B cell (primary cell): ENCODE measurements at regions not wholly inside any gene's neighbourhood (a gene's known extent, or its start where the extent isn't known, plus 50 kb on each side); places are given as distances from the start of the nearest gene placed in this dataset.

Experiments
- EZH2 ChIP-seq: IDR thresholded peaks from 2 replicates; pipeline ENCODE4 v1.6.1; 2012; ENCODE audit warnings: borderline replicate concordance, low read depth, mild to moderate bottlenecking, moderate library complexity, low read length; ENCODE audit not compliant: insufficient read depth, poor library complexity, severe bottlenecking
- TF ChIP-seq, protein P1 (sequence below): fragments of 200-600 bp; IDR thresholded peaks from one replicate; pipeline ENCODE4 v1.8.0; 2022; ENCODE audit warnings: antibody characterized with exemption, mild to moderate bottlenecking

DNA sequence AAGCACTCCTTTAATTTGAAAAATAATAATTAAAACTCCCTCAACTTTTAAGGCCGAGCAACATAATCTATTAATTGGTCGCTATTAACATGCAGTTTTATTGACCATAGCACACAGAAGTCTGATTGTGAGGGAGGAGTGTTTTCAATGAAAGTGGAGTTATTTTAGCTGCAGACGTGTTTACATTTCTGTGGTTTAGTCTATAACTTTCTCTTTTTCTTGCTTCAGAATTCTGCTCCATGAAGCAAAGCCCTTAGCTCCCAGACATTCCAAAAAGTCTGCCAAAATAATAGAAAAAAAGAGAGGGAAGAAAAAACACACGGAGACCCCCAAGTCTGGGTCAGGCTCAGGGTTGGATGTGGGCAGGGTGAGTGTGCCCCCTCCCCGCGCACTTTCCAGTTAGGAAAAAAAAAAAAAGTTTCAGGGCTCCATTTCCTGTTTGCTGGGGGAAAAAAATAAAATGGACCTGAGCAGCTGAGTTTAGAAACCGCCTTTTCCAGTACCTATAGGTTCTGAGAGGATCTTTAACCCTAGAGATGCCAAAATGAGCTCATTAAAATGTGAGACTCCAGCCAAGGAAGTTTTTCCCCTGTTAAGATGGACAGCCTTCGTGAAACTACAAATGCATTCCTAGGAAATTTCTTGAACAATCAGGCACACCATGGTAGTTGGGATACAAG lies 143.7 kb upstream of the ETS2 start:
- TF ChIP-seq, protein P1, sequence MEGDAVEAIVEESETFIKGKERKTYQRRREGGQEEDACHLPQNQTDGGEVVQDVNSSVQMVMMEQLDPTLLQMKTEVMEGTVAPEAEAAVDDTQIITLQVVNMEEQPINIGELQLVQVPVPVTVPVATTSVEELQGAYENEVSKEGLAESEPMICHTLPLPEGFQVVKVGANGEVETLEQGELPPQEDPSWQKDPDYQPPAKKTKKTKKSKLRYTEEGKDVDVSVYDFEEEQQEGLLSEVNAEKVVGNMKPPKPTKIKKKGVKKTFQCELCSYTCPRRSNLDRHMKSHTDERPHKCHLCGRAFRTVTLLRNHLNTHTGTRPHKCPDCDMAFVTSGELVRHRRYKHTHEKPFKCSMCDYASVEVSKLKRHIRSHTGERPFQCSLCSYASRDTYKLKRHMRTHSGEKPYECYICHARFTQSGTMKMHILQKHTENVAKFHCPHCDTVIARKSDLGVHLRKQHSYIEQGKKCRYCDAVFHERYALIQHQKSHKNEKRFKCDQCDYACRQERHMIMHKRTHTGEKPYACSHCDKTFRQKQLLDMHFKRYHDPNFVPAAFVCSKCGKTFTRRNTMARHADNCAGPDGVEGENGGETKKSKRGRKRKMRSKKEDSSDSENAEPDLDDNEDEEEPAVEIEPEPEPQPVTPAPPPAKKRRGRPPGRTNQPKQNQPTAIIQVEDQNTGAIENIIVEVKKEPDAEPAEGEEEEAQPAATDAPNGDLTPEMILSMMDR = no peak
- no peak for TF ChIP-seq EZH2
